OCI-M2 (cell line): ENCODE measurements at regions not wholly inside any gene's neighbourhood (a gene's known extent, or its start where the extent isn't known, plus 50 kb on each side); places are given as distances from the start of the nearest gene placed in this dataset.

Source experiments
- DNase-seq: peaks from one replicate; lab custom pipeline; 2025; ENCODE audit not compliant: unreplicated experiment; lab: John Stamatoyannopoulos, UW

DNA sequence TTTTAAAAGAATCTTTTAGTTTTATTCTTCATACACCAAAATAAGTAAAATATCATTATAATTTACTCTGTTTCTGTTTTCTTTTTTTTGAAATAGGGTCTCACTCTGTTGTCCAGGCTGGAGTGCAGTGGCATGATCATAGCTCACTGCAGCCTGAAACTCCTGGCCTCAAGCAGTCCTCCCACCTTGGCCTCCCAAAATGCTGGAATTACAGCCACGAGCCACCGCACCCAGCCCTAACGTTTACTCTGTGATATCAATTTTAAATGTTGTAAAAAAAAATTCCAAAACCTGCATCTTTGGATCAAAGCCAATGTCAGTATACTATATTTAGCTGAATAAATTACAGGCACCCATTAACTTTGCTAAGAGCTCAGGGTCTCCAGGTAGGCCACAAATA, 437.1 kb upstream of the USP15 start:
- no peak for DNase-seq

- DNase-seq: no peak
Measured at GRCh38 chr12:61846765-61847164, 413.4 kb upstream of the USP15 start.

DNA sequence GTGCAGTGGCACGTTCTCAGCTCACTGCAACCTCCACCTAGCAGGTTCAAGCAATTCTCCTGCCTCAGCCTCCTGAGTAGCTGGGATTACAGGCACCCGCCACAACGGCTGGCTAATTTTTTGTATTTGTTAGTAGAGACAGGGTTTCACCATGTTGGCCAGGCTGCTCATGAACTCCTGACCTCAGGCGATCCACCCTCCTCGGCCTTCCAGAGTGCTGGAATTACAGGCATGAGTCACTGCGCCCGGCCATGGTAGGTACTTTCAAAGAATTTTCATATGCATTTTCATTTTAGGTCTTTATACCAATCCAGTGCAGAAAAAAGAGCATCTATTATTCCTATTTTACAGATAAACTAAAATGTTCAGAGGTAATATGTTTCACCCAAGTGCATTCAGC, 411.3 kb upstream of the USP15 start:
- DNase-seq: no peak

DNA sequence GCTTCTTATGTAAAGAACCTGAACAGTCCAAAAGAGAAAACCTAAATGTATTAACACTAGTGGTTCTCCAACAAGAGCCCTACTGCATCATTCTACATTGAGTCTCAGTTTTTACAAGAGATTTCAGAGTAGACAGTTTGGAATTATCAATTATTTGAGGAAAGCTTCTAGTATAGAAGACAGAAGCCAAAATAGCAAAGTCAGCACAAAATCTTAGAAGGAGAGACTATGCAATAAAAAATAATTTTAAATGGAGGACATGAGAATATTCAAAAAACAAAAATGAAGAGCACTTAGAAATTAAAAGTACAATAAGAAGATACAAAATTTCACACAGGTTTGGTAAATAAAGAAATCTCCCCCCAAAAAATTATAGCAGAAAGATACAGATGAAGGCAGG, 406.3 kb upstream of the USP15 start:
- DNase-seq: no peak

DNA sequence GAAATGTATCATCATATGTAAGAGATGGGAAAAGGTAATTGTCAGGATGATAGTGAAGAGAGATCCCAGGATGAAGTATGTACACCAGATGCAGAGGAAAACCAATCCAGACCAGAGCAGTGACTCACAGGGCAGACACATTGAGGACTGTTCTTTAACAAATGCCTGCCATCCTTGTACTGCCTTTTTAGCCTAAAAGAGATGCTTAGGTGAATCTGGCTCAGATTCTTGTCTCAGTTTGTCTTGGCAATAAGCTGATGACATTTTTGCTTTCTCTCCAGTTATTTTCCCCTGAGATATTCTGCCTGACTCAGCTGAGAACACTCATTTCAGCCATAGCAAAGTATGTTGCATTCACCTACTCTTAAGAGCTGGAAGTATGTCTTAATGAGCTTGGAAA, 405.3 kb upstream of the USP15 start:
- no peak for DNase-seq

DNA sequence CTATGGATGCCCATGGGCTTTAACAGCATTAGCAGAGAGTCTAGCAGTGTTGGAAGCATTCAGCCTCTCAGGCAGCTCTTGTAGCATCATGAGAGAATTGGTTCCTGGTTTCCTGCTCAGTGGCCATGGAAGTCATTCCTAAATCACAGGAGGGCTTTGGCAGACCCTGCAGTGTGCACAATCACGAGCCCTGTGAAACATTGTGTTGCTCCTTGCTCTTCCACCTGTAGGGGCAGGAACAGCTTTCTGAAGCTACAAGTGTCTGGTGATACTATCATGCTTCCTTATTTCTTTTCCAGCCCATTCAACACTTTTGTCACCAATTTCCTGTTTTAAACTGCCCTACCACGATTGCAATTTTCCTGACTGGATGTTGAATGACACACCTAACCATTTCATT, 402.2 kb upstream of the USP15 start:
- no peak for DNase-seq

DNA sequence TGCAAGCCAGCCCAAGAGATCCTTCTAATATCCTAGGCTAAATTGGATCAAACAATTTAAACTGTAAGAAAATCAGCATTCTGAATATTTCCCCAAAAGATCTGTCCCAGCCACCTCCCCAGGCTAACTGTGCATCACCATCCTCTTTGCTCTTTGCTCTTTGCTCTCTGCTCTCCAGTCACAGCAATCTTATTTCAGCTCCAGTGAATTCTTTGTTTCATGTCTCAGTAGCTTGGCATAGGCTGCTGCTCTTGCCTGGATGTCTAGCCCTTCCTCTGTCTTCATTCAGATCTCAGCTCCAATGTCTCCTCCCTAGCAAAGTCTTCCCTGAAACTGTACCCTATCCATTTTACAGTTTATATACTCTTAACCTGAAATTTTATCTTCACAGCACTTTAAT, 399.8 kb upstream of the USP15 start:
- DNase-seq: no peak

DNA sequence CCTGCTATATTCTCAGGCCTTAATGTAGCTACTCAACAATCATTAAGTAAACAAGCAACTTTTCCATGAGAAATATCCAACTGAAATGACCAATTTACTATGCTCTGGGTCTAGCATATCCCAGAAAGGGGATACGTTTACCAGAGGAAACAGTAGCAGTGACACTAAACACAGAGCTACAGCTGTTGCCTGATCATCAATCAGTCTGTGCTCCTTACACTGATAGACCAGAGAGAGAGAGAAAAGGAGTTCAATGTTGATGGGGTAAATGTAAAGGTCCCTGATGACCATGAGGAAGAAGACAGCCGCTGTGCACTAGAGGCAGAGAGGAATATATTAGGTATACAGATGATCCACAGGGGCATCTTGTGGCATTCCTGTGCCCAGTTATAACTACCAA, 397.2 kb upstream of the USP15 start:
- DNase-seq: no peak

GRCh38 chr12:61863811-61864210, 396.4 kb upstream of the USP15 start:
- DNase-seq: no peak

DNA sequence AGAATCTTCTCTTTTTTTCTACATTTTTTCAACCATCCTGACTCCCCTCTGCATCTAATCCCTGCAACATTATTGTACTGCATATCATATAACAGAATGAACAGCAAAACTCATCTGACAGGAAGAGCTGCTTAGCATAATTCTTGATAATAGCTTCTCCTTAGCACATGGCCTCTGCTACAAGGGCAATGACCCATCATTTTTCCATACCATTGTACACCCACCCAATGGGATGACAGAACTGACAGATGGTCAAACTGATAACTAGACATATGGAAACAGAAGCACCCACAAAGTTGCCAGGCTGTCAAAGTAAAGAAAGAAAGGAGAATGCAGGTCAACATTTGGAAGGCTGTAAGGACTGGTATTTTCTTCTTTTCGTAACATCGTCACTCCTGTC, 390.4 kb upstream of the USP15 start:
- peak; percentile 25 for DNase-seq

DNA sequence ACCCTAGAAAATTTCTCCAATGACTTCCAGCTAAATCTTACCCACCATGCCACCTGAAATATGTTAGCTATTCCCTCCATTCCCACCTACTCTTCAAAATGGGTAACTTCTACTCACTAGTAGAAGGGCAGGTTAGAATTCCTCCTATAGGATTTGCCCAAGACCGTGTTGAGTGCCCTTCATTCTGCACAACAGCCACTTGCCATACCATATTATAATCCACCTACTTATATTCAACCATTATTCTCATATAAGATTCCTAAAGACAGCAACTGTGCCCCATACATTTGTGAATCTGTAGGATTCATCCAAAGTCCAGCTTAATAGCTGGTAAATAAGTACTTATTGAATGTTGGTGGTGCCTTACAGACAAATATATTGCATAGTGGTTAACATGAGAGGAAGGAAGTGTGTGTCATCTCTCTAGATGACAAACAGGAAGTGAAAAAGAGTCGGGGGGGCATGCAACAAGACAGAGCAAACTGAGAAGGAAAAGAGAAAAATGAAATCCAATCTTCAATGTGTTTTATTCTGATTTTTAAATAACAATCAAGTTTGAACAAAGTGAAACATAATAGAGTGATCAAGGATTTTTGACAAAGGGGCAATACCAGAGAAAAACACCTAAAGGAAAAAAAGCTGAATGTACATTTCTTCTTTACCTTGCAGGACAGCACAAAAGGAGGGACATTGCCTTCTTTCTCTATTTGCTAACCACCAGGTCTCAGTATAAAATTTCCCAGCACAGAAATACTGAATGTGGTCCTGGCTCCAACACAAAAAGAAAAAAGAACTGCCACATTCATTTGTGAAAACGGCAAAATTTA, 389.3 kb upstream of the USP15 start:
- no peak for DNase-seq

- DNase-seq: no peak
Measured at GRCh38 chr12:61871485-61871810, 388.8 kb upstream of the USP15 start.

- DNase-seq: no peak
Measured at GRCh38 chr12:61879229-61879628, 381.0 kb upstream of the USP15 start.

DNA sequence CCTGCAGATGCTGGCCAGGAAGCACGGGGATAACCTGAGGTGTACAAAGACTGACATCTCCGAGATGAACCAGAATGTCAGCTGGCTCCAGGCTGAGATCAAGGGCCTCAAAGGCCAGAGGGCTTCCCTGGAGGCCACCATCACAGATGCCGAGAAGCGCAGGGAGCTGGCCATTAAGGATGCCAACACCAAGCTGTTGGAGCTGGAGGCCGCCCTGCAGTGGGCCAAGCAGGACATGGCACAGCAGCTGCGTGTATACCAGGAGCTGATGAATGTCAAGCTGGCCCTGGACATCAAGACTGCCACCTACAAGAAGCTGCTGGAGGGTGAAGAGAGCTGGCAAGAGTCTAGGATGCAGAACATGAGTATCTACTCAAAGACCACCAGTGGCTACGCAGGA, 380.0 kb upstream of the USP15 start:
- DNase-seq: no peak

GRCh38 chr12:61891632-61892031, 368.6 kb upstream of the USP15 start:
- no peak for DNase-seq

GRCh38 chr12:61894168-61894567, 366.0 kb upstream of the USP15 start:
- no peak for DNase-seq

DNA sequence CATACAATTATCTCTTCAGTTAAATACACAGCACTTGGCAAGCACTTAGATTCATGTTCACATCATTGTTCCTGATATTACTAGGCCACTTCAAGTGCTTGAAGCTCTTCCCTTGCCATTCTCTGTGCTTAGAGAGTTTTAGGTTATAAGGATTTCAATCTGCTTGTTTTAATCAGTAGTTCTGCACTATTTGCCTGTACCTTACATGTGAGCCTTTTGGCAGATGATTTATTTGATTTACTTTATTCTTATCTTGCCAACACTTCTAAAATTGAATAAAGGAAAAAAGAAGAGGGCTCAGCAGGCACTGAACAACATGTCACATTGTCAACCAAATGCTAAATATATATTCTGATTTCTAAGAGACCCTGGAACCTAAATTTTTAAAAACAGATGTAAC, 363.8 kb upstream of the USP15 start:
- DNase-seq: no peak

GRCh38 chr12:61902403-61902802, 357.8 kb upstream of the USP15 start:
- DNase-seq: no peak

GRCh38 chr12:61911113-61911512, 349.1 kb upstream of the USP15 start:
- DNase-seq: no peak

GRCh38 chr12:61915420-61915819, 344.8 kb upstream of the USP15 start:
- no peak for DNase-seq

DNA sequence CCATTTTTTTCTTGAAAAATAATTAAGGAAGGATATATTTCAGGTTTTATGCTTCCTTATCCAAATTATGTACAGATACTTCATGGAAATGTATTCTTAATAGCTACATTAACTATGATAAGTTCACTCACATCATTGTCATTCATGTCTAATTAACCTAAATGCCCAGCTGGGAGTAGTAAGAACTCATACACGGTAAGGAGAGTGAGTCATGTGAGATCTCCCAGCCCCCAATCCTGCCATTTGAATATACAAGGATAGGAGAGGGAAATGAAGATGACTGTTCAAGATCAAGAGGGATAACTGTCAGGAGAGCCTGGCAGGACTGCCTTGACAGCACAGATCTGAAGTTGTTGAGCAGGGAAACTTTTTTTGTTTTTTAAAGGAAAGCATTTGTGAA, 343.4 kb upstream of the USP15 start:
- no peak for DNase-seq

- no peak for DNase-seq
Measured at GRCh38 chr12:61919686-61920085, 340.5 kb upstream of the USP15 start.

DNA sequence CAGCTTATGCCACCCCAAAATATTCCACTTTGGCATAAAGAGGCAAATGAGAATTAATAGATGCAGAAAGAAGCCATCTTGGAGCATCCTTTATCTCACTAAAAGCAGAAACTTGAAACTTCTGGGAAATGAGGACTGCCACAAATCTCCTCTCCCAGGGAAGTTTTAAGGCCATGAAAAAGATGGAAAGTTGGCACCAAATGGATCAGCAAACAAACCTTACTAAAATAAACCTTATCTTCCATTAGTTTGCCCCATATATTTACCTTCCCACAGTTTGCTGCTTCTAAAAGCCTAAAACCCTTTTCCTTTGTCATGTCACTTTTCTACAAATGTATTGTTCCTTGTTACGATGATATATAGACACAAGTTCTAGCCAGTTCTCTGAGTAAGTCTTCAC, 340.0 kb upstream of the USP15 start:
- no peak for DNase-seq
